HepG2 (cell line): ENCODE measurements at regions not wholly inside any gene's neighbourhood (a gene's known extent, or its start where the extent isn't known, plus 50 kb on each side); places are given as distances from the start of the nearest gene placed in this dataset.

Experiments
- ATAC-seq: fragments of 200-7000 bp; cut with Tn5 transposase; 3 replicates; pipeline ENCODE4 v1.9.1; 2020; ENCODE audit warnings: mild to moderate bottlenecking, moderate library complexity
- BruUV-seq: library from RNA; stranded (reverse); fragments of 400-500 nt; replicated peaks from 2 replicates; lab custom pipeline; 2021; lab: Mats Ljungman, UMichigan
- CTCF ChIA-PET: fragments of 300-600 bp; formaldehyde crosslinking; extraction: SDS; loops from one replicate; lab custom pipeline; 2021; ENCODE audit warnings: low total read pairs, inconsistent platforms, low intra/inter-chr PET ratio; lab: Yijun Ruan, JAX
- POLR2A ChIA-PET: fragments of 350-600 bp; sonication (Branson Sonifier 250); formaldehyde crosslinking; loops from one replicate; lab custom pipeline; 2020; ENCODE audit warnings: antibody characterized with exemption, inconsistent platforms; lab: Yijun Ruan, JAX
- DNase-seq: peaks from one replicate; pipeline ENCODE4 v3.0.0-alpha.2; 2015; ENCODE audit warnings: low spot score
- FAIRE-seq: peaks from 3 replicates; lab custom pipeline; 2011; peaks lifted over from hg19 to GRCh38; lab: Jason Lieb, UNC
- H2AFZ ChIP-seq: one replicate; pipeline ENCODE4 v1.6.1; 2011; ENCODE audit warnings: low read length, inconsistent platforms
- H3K27ac ChIP-seq: fragments of 300-600 bp; 3 replicates; pipeline ENCODE4 v1.8.0; 2011; ENCODE audit warnings: mixed run types, mild to moderate bottlenecking, mixed read lengths, low read length, inconsistent platforms; ENCODE audit not compliant: insufficient read depth; ENCODE audit errors: extremely low read length
- H3K27me3 ChIP-seq, 2 experiments: fragments of 200-600 bp in 1 of 2; 2 replicates in 1 of 2; 3 replicates in 1 of 2; pipeline versions ENCODE4 v1.6.0 to v1.8.0; 2011; ENCODE audit warnings: low read length in 2 of 2, mild to moderate bottlenecking in 2 of 2, moderate library complexity in 2 of 2, inconsistent platforms in 1 of 2; ENCODE audit not compliant: insufficient read depth in 2 of 2, control insufficient read depth in 1 of 2
- H3K36me3 ChIP-seq, 2 experiments: fragments of 200-600 bp in 1 of 2; replicated peaks in 1 of 2; 2 replicates in 1 of 2; 3 replicates in 1 of 2; pipeline versions ENCODE4 v1.5.1 to v1.8.0; 2011; ENCODE audit warnings: low read length in 2 of 2, inconsistent platforms in 1 of 2; ENCODE audit not compliant: insufficient read depth in 2 of 2, control insufficient read depth in 1 of 2
- H3K4me1 ChIP-seq: 2 replicates; pipeline ENCODE4 v1.5.1; 2012; ENCODE audit warnings: low read length, inconsistent platforms; ENCODE audit not compliant: insufficient read depth
- H3K4me2 ChIP-seq: 2 replicates; pipeline ENCODE4 v1.6.0; 2011; ENCODE audit warnings: low read depth, low read length, inconsistent platforms
- H3K4me3 ChIP-seq, 3 experiments: fragments of 200-600 bp in 1 of 3; sonication (generic), shearing (Covaris generic) in 1 of 3; replicated peaks in 1 of 3; 2 replicates each; pipeline ENCODE4 v1.5.1; 2011 to 2016; ENCODE audit warnings: low read length in 3 of 3, inconsistent platforms in 2 of 3, low read depth in 2 of 3, mild to moderate bottlenecking in 2 of 3, control low read depth in 1 of 3, mixed read lengths in 1 of 3; ENCODE audit not compliant: insufficient read depth in 1 of 3
- H3K79me2 ChIP-seq: one replicate; pipeline ENCODE4 v1.6.1; 2011; ENCODE audit warnings: low read length, inconsistent platforms; ENCODE audit not compliant: insufficient read depth
- H3K9ac ChIP-seq: 2 replicates; pipeline ENCODE4 v1.6.0; 2011; ENCODE audit warnings: mild to moderate bottlenecking, low read depth, low read length, inconsistent platforms; ENCODE audit not compliant: insufficient read depth
- H3K9me3 ChIP-seq: 2 replicates; pipeline ENCODE4 v1.5.1; 2012; ENCODE audit warnings: mild to moderate bottlenecking, low read length
- H4K20me1 ChIP-seq: 2 replicates; pipeline ENCODE4 v1.6.0; 2011; ENCODE audit warnings: inconsistent platforms, mild to moderate bottlenecking, low read length, moderate library complexity; ENCODE audit not compliant: insufficient read depth
- CENPT ChIP-seq: sonication (generic); formaldehyde crosslinking; IDR thresholded peaks from 2 replicates; pipeline ENCODE4 v1.8.0; 2022; ENCODE audit warnings: low read depth, mild to moderate bottlenecking, moderate library complexity, missing genetic modification reagents
- GABPB1 ChIP-seq: IDR thresholded peaks from 2 replicates; pipeline ENCODE4 v1.6.1; 2016; ENCODE audit warnings: mild to moderate bottlenecking, missing genetic modification reagents, moderate library complexity, missing compliant biosample characterization
- MIER2 ChIP-seq: IDR thresholded peaks from 2 replicates; pipeline ENCODE4 v1.6.1; 2016; ENCODE audit warnings: missing biosample characterization, missing genetic modification reagents
- NR2F6 ChIP-seq, 2 experiments: IDR thresholded peaks; 2 replicates each; pipeline ENCODE4 v1.6.1; 2016; ENCODE audit warnings: antibody characterized with exemption in 1 of 2, mild to moderate bottlenecking in 1 of 2
- POLR2AphosphoS5 ChIP-seq: IDR thresholded peaks from 2 replicates; pipeline ENCODE4 v1.6.1; 2012; ENCODE audit warnings: low read depth, low read length
- PTBP1 ChIP-seq: fragments of 200-400 bp; formaldehyde crosslinking; IDR thresholded peaks from 2 replicates; pipeline ENCODE4 v1.6.1; 2018; ENCODE audit warnings: low read length, low read depth; ENCODE audit not compliant: poor library complexity, severe bottlenecking
- SP1 ChIP-seq, 2 experiments: fragments of 450-650 bp in 1 of 2; sonication (generic) in 1 of 2; formaldehyde crosslinking in 1 of 2; IDR thresholded peaks; 2 replicates each; pipeline versions ENCODE4 v1.4.0 to v1.6.1; 2016 to 2020; ENCODE audit warnings: missing genetic modification reagents in 1 of 2
- ZFYVE20 ChIP-seq: sonication (generic); formaldehyde crosslinking; IDR thresholded peaks from 2 replicates; pipeline ENCODE4 v1.8.0; 2023; ENCODE audit warnings: low read depth, mild to moderate bottlenecking, moderate library complexity, missing genetic modification reagents, borderline replicate concordance
- ZNF160 ChIP-seq: sonication (generic); formaldehyde crosslinking; IDR thresholded peaks from 2 replicates; pipeline ENCODE4 v1.8.0; 2022; ENCODE audit warnings: mild to moderate bottlenecking, inconsistent platforms, missing genetic modification reagents
- ZNF34 ChIP-seq: sonication (generic); formaldehyde crosslinking; IDR thresholded peaks from 2 replicates; pipeline ENCODE4 v1.4.0; 2020; ENCODE audit warnings: mild to moderate bottlenecking, missing genetic modification reagents, borderline replicate concordance
- ZNF431 ChIP-seq: sonication (generic); formaldehyde crosslinking; IDR thresholded peaks from 2 replicates; pipeline ENCODE4 v1.9.0; 2022; ENCODE audit warnings: missing genetic modification reagents, low read depth, mild to moderate bottlenecking, borderline replicate concordance
- WGBS: methylation state at CpG from one replicate; pipeline ENCODE4 v1.1.6; 2017; ENCODE audit warnings: low lambda C conversion rate; 5-methylcytosine and 5-hydroxymethylcytosine counted together
- in situ Hi-C: cut with HindIII; loops from 2 replicates; pipeline ENCODE4 v1.10.0; 2017; ENCODE audit warnings: low pct_unique_long_range_greater_than_20kb; ENCODE audit not compliant: extremely low pct_ligation_motif_present
- intact Hi-C: fragments of 100-400 bp; cut with micrococcal nuclease; formaldehyde crosslinking; loops from one replicate; pipeline ENCODE4 v1.10.0; 2022; ENCODE audit not compliant: unreplicated experiment
- TF ChIP-seq, protein P1 (sequence below): sonication (generic); formaldehyde crosslinking; IDR thresholded peaks from 2 replicates; pipeline ENCODE4 v1.5.0; 2020; ENCODE audit warnings: mild to moderate bottlenecking, missing genetic modification reagents, moderate library complexity
- TF ChIP-seq, protein P2 (sequence below): sonication (generic); formaldehyde crosslinking; IDR thresholded peaks from 2 replicates; pipeline ENCODE4; 2020; ENCODE audit warnings: missing genetic modification reagents, mild to moderate bottlenecking, borderline replicate concordance
- TF ChIP-seq, protein P3 (sequence below): sonication (generic); IDR thresholded peaks from 2 replicates; pipeline ENCODE4 v1.6.1; 2016; ENCODE audit warnings: low read depth, borderline replicate concordance

GRCh38 chr1:47549532-47549931 is 111.7 kb downstream of the FOXD2 start:
- no peak overlapping the region for H3K4me3 ChIP-seq
- in situ Hi-C loops (no loop called here), intact Hi-C loops (no loop called here)
- no peak overlapping the region for H3K27ac ChIP-seq
- H3K9ac ChIP-seq, result no peak overlapping the region
- H4K20me1 ChIP-seq, result no peaks in the 10 kb centered on the region
- no peak overlapping the region for H2AFZ ChIP-seq
- H3K79me2 ChIP-seq, result no peaks in the 10 kb centered on the region
- peaks cover 1 to 6% of the 10 kb centered on the region in 2 experiments; a peak in 1 of 5 replicates for H3K27me3 ChIP-seq
- TF ChIP-seq, protein P1, sequence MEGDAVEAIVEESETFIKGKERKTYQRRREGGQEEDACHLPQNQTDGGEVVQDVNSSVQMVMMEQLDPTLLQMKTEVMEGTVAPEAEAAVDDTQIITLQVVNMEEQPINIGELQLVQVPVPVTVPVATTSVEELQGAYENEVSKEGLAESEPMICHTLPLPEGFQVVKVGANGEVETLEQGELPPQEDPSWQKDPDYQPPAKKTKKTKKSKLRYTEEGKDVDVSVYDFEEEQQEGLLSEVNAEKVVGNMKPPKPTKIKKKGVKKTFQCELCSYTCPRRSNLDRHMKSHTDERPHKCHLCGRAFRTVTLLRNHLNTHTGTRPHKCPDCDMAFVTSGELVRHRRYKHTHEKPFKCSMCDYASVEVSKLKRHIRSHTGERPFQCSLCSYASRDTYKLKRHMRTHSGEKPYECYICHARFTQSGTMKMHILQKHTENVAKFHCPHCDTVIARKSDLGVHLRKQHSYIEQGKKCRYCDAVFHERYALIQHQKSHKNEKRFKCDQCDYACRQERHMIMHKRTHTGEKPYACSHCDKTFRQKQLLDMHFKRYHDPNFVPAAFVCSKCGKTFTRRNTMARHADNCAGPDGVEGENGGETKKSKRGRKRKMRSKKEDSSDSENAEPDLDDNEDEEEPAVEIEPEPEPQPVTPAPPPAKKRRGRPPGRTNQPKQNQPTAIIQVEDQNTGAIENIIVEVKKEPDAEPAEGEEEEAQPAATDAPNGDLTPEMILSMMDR (CRISPR knock-in tag), result peak; percentile 29; the same call in 1 of the 2 replicates
- TF ChIP-seq MIER2 (CRISPR knock-in tag) (no peak), GABPB1 (no peak), NR2F6 (IDR thresholded peaks at IDR 0.05) (0 out of 2 replicates have a peak, but pooled peaks have one; percentile 19), NR2F6 (CRISPR knock-in tag; IDR thresholded peaks at IDR 0.05) (0 out of 2 replicates have a peak, but pooled peaks have one; percentile 21), PTBP1 (no peak), SP1 (IDR thresholded peaks at IDR 0.05) (no peak), SP1 (CRISPR knock-in tag; IDR thresholded peaks at IDR 0.05) (no peak)
- ATAC-seq (no peak), FAIRE-seq (no peak), DNase-seq (no peak)
- 33% methylated on average over 2 of the region's 2 CpGs for WGBS
- H3K4me2 ChIP-seq, result no peak overlapping the region
- no TSS peak for BruUV-seq
- ChIA-PET CTCF (no interaction called here), POLR2A (no interaction called here)
- H3K9me3 ChIP-seq, result no peaks in the 10 kb centered on the region
- H3K36me3 ChIP-seq, result no peaks in the 10 kb centered on the region
- H3K4me1 ChIP-seq, result no peaks in the 10 kb centered on the region

- FAIRE-seq (no peak), DNase-seq (no peak), ATAC-seq (no peak)
- WGBS, result 26% methylated on average over 5 of the region's 5 CpGs
- Histone ChIP-seq H3K9me3 (no peaks in the 10 kb centered on the region), H3K27me3 (peaks cover 1 to 7% of the 10 kb centered on the region in 2 experiments; a peak in 4 of 5 replicates), H3K36me3 (no peaks in the 10 kb centered on the region), H4K20me1 (no peaks in the 10 kb centered on the region), H3K4me2 (no peak overlapping the region), H3K4me3 (no peak overlapping the region), H3K9ac (no peak overlapping the region), H3K79me2 (no peaks in the 10 kb centered on the region), H2AFZ (no peak overlapping the region), H3K4me1 (no peaks in the 10 kb centered on the region), H3K27ac (no peak overlapping the region)
- ChIA-PET POLR2A (no interaction called here), CTCF (no interaction called here)
- BruUV-seq, result no TSS peak
- intact Hi-C loops, result no loop called here
- in situ Hi-C loops, result no loop called here
- TF ChIP-seq ZNF431 (CRISPR knock-in tag), result no peak
- TF ChIP-seq ZNF34, result no peak
- no peak for TF ChIP-seq POLR2AphosphoS5
- TF ChIP-seq, protein P2, sequence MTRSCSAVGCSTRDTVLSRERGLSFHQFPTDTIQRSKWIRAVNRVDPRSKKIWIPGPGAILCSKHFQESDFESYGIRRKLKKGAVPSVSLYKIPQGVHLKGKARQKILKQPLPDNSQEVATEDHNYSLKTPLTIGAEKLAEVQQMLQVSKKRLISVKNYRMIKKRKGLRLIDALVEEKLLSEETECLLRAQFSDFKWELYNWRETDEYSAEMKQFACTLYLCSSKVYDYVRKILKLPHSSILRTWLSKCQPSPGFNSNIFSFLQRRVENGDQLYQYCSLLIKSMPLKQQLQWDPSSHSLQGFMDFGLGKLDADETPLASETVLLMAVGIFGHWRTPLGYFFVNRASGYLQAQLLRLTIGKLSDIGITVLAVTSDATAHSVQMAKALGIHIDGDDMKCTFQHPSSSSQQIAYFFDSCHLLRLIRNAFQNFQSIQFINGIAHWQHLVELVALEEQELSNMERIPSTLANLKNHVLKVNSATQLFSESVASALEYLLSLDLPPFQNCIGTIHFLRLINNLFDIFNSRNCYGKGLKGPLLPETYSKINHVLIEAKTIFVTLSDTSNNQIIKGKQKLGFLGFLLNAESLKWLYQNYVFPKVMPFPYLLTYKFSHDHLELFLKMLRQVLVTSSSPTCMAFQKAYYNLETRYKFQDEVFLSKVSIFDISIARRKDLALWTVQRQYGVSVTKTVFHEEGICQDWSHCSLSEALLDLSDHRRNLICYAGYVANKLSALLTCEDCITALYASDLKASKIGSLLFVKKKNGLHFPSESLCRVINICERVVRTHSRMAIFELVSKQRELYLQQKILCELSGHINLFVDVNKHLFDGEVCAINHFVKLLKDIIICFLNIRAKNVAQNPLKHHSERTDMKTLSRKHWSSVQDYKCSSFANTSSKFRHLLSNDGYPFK (CRISPR knock-in tag), result no peak
- TF ChIP-seq ZFYVE20 (CRISPR knock-in tag), result no peak
- no peak for TF ChIP-seq CENPT (CRISPR knock-in tag)
- TF ChIP-seq, protein P3, sequence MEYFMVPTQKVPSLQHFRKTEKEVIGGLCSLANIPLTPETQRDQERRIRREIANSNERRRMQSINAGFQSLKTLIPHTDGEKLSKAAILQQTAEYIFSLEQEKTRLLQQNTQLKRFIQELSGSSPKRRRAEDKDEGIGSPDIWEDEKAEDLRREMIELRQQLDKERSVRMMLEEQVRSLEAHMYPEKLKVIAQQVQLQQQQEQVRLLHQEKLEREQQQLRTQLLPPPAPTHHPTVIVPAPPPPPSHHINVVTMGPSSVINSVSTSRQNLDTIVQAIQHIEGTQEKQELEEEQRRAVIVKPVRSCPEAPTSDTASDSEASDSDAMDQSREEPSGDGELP, result no peak
- no peak for TF ChIP-seq ZNF160 (CRISPR knock-in tag)
Observed at GRCh38 chr1:47550929-47551328, 113.1 kb downstream of the FOXD2 start.
